Activated CD4-positive, alpha-beta T cell treated with anti-CD3 and anti-CD28 coated beads for 36 hours (primary cell): ENCODE measurements at regions not wholly inside any gene's neighbourhood (a gene's known extent, or its start where the extent isn't known, plus 50 kb on each side); places are given as distances from the start of the nearest gene placed in this dataset.

Experiments used
- ATAC-seq: fragments of 200-7000 bp; cut with Tn5 transposase; one replicate; pipeline ENCODE4 v1.10.0; 2021; ENCODE audit warnings: mild to moderate bottlenecking, moderate library complexity
- CTCF ChIA-PET: fragments of 350-600 bp; sonication (Branson Sonifier 250); formaldehyde crosslinking; loops from one replicate; lab custom pipeline; 2021; ENCODE audit warnings: antibody characterized with exemption; lab: Charles Lee
- POLR2A ChIA-PET: fragments of 350-600 bp; sonication (Branson Sonifier 250); formaldehyde crosslinking; loops from one replicate; lab custom pipeline; 2021; ENCODE audit warnings: antibody characterized with exemption, inconsistent platforms; lab: Charles Lee
- DNase-seq: peaks from one replicate; pipeline ENCODE4 v3.0.0-alpha.2; 2020
- H3K27ac Mint-ChIP-seq: one replicate; pipeline ENCODE4 v1.8.0; 2021; ENCODE audit warnings: mixed read lengths
- H3K27me3 Mint-ChIP-seq: one replicate; pipeline ENCODE4 v1.8.0; 2021; ENCODE audit warnings: mixed read lengths
- H3K36me3 Mint-ChIP-seq: one replicate; pipeline ENCODE4 v1.8.0; 2021; ENCODE audit warnings: low read depth, mixed read lengths
- H3K4me1 Mint-ChIP-seq: one replicate; pipeline ENCODE4 v1.8.0; 2021; ENCODE audit warnings: mixed read lengths
- H3K4me3 Mint-ChIP-seq: one replicate; pipeline ENCODE4 v1.8.0; 2021; ENCODE audit warnings: mild to moderate bottlenecking, moderate library complexity, mixed read lengths
- H3K9me3 Mint-ChIP-seq: one replicate; pipeline ENCODE4 v1.8.0; 2021; ENCODE audit warnings: low read depth, mixed read lengths
- intact Hi-C, 2 experiments: fragments of 100-400 bp; cut with DNase I in 1 of 2; cut with micrococcal nuclease in 1 of 2; formaldehyde crosslinking; loops; one replicate each; pipeline versions ENCODE4 v1.14.2 to v1.15.1; 2022 to 2024; cut with DNase I, micrococcal nuclease

GRCh38 chr5:74546796-74547195 is 93.7 kb downstream of the ENC1 start:
- H3K36me3 Mint-ChIP-seq = no peaks in the 10 kb centered on the region
- H3K4me1 Mint-ChIP-seq = peaks cover 5% of the 10 kb centered on the region
- H3K27ac Mint-ChIP-seq = no peak overlapping the region
- ChIA-PET CTCF (no interaction called here), POLR2A (no interaction called here)
- peaks cover 3% of the 10 kb centered on the region for H3K27me3 Mint-ChIP-seq
- intact Hi-C loops = no loop called here
- ATAC-seq = no peak
- no peak overlapping the region for H3K4me3 Mint-ChIP-seq
- H3K9me3 Mint-ChIP-seq = no peaks in the 10 kb centered on the region
- DNase-seq = no peak

- POLR2A ChIA-PET = no interaction called here
- CTCF ChIA-PET = no interaction called here
Observed at GRCh38 chr5:74544811-74545210, 95.7 kb downstream of the ENC1 start.

GRCh38 chr5:74543162-74543995 is 97.1 kb downstream of the ENC1 start:
- Mint-ChIP-seq H3K4me1 (no peaks in the 10 kb centered on the region), H3K9me3 (no peaks in the 10 kb centered on the region), H3K27ac (no peak overlapping the region), H3K27me3 (peaks cover 5% of the 10 kb centered on the region), H3K36me3 (no peaks in the 10 kb centered on the region), H3K4me3 (no peak overlapping the region)
- DNase-seq = no peak
- ATAC-seq = no peak
- ChIA-PET CTCF (interaction anchor here (0.8 kb wide), 1 partner anchor 447 kb away, joined by 3 read pairs; no protein-coding TSS in a partner anchor), POLR2A (no interaction called here)
- intact Hi-C loops = no loop called here

More at GRCh38 chr5:74544811-74545210, 95.7 kb downstream of the ENC1 start:
- Mint-ChIP-seq H3K36me3 (no peaks in the 10 kb centered on the region), H3K27me3 (peaks cover 3% of the 10 kb centered on the region), H3K4me3 (no peak overlapping the region), H3K9me3 (no peaks in the 10 kb centered on the region), H3K27ac (no peak overlapping the region), H3K4me1 (no peaks in the 10 kb centered on the region)
- DNase-seq (no peak), ATAC-seq (no peak)
- intact Hi-C loops = no loop called here

- peaks cover 8% of the 10 kb centered on the region for H3K27me3 Mint-ChIP-seq
- no peaks in the 10 kb centered on the region for H3K4me1 Mint-ChIP-seq
- no peaks in the 10 kb centered on the region for H3K36me3 Mint-ChIP-seq
- ATAC-seq (no peak), DNase-seq (no peak)
- no peak overlapping the region for H3K4me3 Mint-ChIP-seq
- no peaks in the 10 kb centered on the region for H3K9me3 Mint-ChIP-seq
- H3K27ac Mint-ChIP-seq = no peak overlapping the region
- ChIA-PET CTCF (no interaction called here), POLR2A (no interaction called here)
- intact Hi-C loops = no loop called here
Observed at GRCh38 chr5:74542482-74542881, 98.0 kb downstream of the ENC1 start.

- CTCF ChIA-PET = no interaction called here
- Mint-ChIP-seq H3K27me3 (peaks cover 8% of the 10 kb centered on the region), H3K4me3 (no peak overlapping the region), H3K36me3 (no peaks in the 10 kb centered on the region), H3K4me1 (no peaks in the 10 kb centered on the region), H3K9me3 (no peaks in the 10 kb centered on the region), H3K27ac (no peak overlapping the region)
- intact Hi-C loops = no loop called here
- no peak for DNase-seq
- POLR2A ChIA-PET = no interaction called here
- no peak for ATAC-seq
Observed at GRCh38 chr5:74541381-74541781, 99.1 kb downstream of the ENC1 start.

- no peak for DNase-seq
Observed at GRCh38 chr5:74540622-74541021, 99.9 kb downstream of the ENC1 start.

GRCh38 chr5:74539986-74540385 is 100.5 kb downstream of the ENC1 start:
- no peaks in the 10 kb centered on the region for H3K9me3 Mint-ChIP-seq
- H3K4me3 Mint-ChIP-seq = no peak overlapping the region
- no peaks in the 10 kb centered on the region for H3K4me1 Mint-ChIP-seq
- H3K36me3 Mint-ChIP-seq = no peaks in the 10 kb centered on the region
- ChIA-PET CTCF (no interaction called here), POLR2A (no interaction called here)
- ATAC-seq (no peak), DNase-seq (no peak)
- H3K27ac Mint-ChIP-seq = no peak overlapping the region
- peaks cover 8% of the 10 kb centered on the region for H3K27me3 Mint-ChIP-seq
- intact Hi-C loops = no loop called here

More at GRCh38 chr5:74540622-74541021, 99.9 kb downstream of the ENC1 start:
- ChIA-PET CTCF (no interaction called here), POLR2A (no interaction called here)
- Mint-ChIP-seq H3K27ac (no peak overlapping the region), H3K4me3 (no peak overlapping the region), H3K9me3 (no peaks in the 10 kb centered on the region), H3K36me3 (no peaks in the 10 kb centered on the region), H3K4me1 (no peaks in the 10 kb centered on the region), H3K27me3 (peaks cover 8% of the 10 kb centered on the region)
- no peak for ATAC-seq
- intact Hi-C loops = no loop called here

GRCh38 chr5:74538206-74538661 is 102.3 kb downstream of the ENC1 start:
- no peak for DNase-seq
- ATAC-seq = no peak

GRCh38 chr5:74536658-74537057 is 103.9 kb downstream of the ENC1 start:
- Mint-ChIP-seq H3K27ac (no peak overlapping the region), H3K4me1 (no peaks in the 10 kb centered on the region), H3K4me3 (no peak overlapping the region), H3K9me3 (peaks cover 12% of the 10 kb centered on the region), H3K27me3 (peaks cover 6% of the 10 kb centered on the region), H3K36me3 (peaks cover 1% of the 10 kb centered on the region)
- intact Hi-C loops = no loop called here
- DNase-seq (no peak), ATAC-seq (no peak)
- POLR2A ChIA-PET = no interaction called here
- CTCF ChIA-PET = interaction anchor here (1.1 to 1.2 kb wide), 2 partner anchors 52 to 55 kb away, joined by 3 read pairs; no protein-coding TSS in a partner anchor

More at GRCh38 chr5:74538206-74538661, 102.3 kb downstream of the ENC1 start:
- H3K27me3 Mint-ChIP-seq = peaks cover 6% of the 10 kb centered on the region
- no peak overlapping the region for H3K4me3 Mint-ChIP-seq
- POLR2A ChIA-PET = no interaction called here
- H3K27ac Mint-ChIP-seq = no peak overlapping the region
- H3K36me3 Mint-ChIP-seq = peaks cover 1% of the 10 kb centered on the region
- CTCF ChIA-PET = no interaction called here
- H3K4me1 Mint-ChIP-seq = no peaks in the 10 kb centered on the region
- peaks cover 12% of the 10 kb centered on the region for H3K9me3 Mint-ChIP-seq
- intact Hi-C loops = no loop called here

GRCh38 chr5:74535926-74536325 is 104.6 kb downstream of the ENC1 start:
- intact Hi-C loops = no loop called here
- Mint-ChIP-seq H3K4me1 (no peaks in the 10 kb centered on the region), H3K27me3 (peaks cover 6% of the 10 kb centered on the region), H3K36me3 (peaks cover 1% of the 10 kb centered on the region), H3K9me3 (peaks cover 12% of the 10 kb centered on the region), H3K27ac (no peak overlapping the region), H3K4me3 (no peak overlapping the region)
- POLR2A ChIA-PET = no interaction called here
- no peak for DNase-seq
- no peak for ATAC-seq
- CTCF ChIA-PET = interaction anchor here (1.2 kb wide), 1 partner anchor 53 kb away, joined by 3 read pairs; no protein-coding TSS in a partner anchor

- H3K9me3 Mint-ChIP-seq = peaks cover 12% of the 10 kb centered on the region
- H3K27me3 Mint-ChIP-seq = peaks cover 5% of the 10 kb centered on the region
- no peak overlapping the region for H3K4me3 Mint-ChIP-seq
- ATAC-seq (no peak), DNase-seq (no peak)
- no peak overlapping the region for H3K27ac Mint-ChIP-seq
- H3K36me3 Mint-ChIP-seq = peaks cover 1% of the 10 kb centered on the region
- intact Hi-C loops = no loop called here
- ChIA-PET CTCF (no interaction called here), POLR2A (no interaction called here)
- no peaks in the 10 kb centered on the region for H3K4me1 Mint-ChIP-seq
Observed at GRCh38 chr5:74534397-74535129, 106.0 kb downstream of the ENC1 start.
